H1 (cell line): ENCODE measurements at regions not wholly inside any gene's neighbourhood (a gene's known extent, or its start where the extent isn't known, plus 50 kb on each side); places are given as distances from the start of the nearest gene placed in this dataset.
"Not testable (repeated sequence)": the region's sequence is repeated elsewhere in the genome, so short reads cannot be mapped to it uniquely, and the experiment has no call there.

Source experiments
- CTCF ChIA-PET: fragments of 300-600 bp; sonication (Branson Sonifier 250); formaldehyde crosslinking; loops from one replicate; lab custom pipeline; 2021; ENCODE audit not compliant: partially characterized antibody; lab: Charles Lee
- POLR2A ChIA-PET: fragments of 300-600 bp; sonication (Branson Sonifier 250); formaldehyde crosslinking; loops from one replicate; lab custom pipeline; 2021; ENCODE audit warnings: inconsistent platforms; ENCODE audit not compliant: partially characterized antibody; lab: Charles Lee
- DNase-seq, 2 experiments: peaks; one replicate each; pipeline versions ENCODE4 v3.0.0 to v3.0.0-alpha.2; 2010 to 2022; ENCODE audit warnings: low spot score in 2 of 2, low read depth in 1 of 2, mixed read lengths in 1 of 2
- FAIRE-seq: peaks from 2 replicates; lab custom pipeline; 2011; peaks lifted over from hg19 to GRCh38; lab: Jason Lieb, UNC
- H2AFZ ChIP-seq: 2 replicates; pipeline ENCODE4 v1.8.1; 2012; ENCODE audit warnings: low read length, inconsistent platforms
- H2AK5ac ChIP-seq: 2 replicates; pipeline ENCODE4 v1.6.1; 2013; ENCODE audit warnings: low read depth, low read length
- H2BK120ac ChIP-seq: replicated peaks from 2 replicates; pipeline ENCODE3; 2013; ENCODE audit warnings: low read depth, low read length, inconsistent platforms
- H2BK12ac ChIP-seq: 2 replicates; pipeline ENCODE4 v1.6.1; 2013; ENCODE audit warnings: low read depth, low read length
- H2BK15ac ChIP-seq: 2 replicates; pipeline ENCODE4 v1.6.1; 2013; ENCODE audit warnings: low read length
- H2BK20ac ChIP-seq: 2 replicates; pipeline ENCODE4 v1.6.1; 2013; ENCODE audit warnings: low read length
- H2BK5ac ChIP-seq: 2 replicates; pipeline ENCODE4 v1.6.1; 2013; ENCODE audit warnings: low read depth, low read length
- H3K14ac ChIP-seq: 2 replicates; pipeline ENCODE4 v1.6.1; 2013; ENCODE audit warnings: inconsistent platforms; ENCODE audit not compliant: insufficient read length
- H3K18ac ChIP-seq: 2 replicates; pipeline ENCODE4 v1.6.1; 2013; ENCODE audit warnings: low read length; ENCODE audit errors: extremely low read depth
- H3K23ac ChIP-seq: 2 replicates; pipeline ENCODE4 v1.6.1; 2013; ENCODE audit warnings: inconsistent platforms; ENCODE audit not compliant: insufficient read length
- H3K23me2 ChIP-seq: 2 replicates; pipeline ENCODE4 v1.6.1; 2013; ENCODE audit warnings: low read depth, low read length
- H3K27ac ChIP-seq: 2 replicates; pipeline ENCODE4 v1.6.1; 2011; ENCODE audit warnings: low read depth, low read length, inconsistent platforms
- H3K27me3 ChIP-seq, 4 experiments: replicated peaks in 1 of 4; 1 replicate in 1 of 4; 2 replicates in 3 of 4; pipeline versions ENCODE4 v1.6.1 to v1.8.1; 2011 to 2013; ENCODE audit warnings: low read length in 3 of 4, mild to moderate bottlenecking in 3 of 4, inconsistent platforms in 2 of 4, mixed read lengths in 2 of 4, moderate library complexity in 1 of 4; ENCODE audit not compliant: control insufficient read depth in 3 of 4, insufficient read depth in 3 of 4; ENCODE audit errors: extremely low read depth in 1 of 4
- H3K36me3 ChIP-seq, 4 experiments: 2 replicates each; pipeline versions ENCODE4 v1.6.1 to v1.8.1; 2011 to 2013; ENCODE audit warnings: mild to moderate bottlenecking in 4 of 4, low read length in 3 of 4, moderate library complexity in 2 of 4, control low read depth in 1 of 4, inconsistent platforms in 1 of 4; ENCODE audit not compliant: insufficient read depth in 4 of 4, control insufficient read depth in 2 of 4
- H3K4ac ChIP-seq: replicated peaks from 2 replicates; pipeline ENCODE3; 2013; ENCODE audit warnings: low read length, low read depth, mixed read lengths, inconsistent platforms; ENCODE audit not compliant: insufficient read length
- H3K4me1 ChIP-seq, 4 experiments: replicated peaks in 1 of 4; 1 replicate in 1 of 4; 2 replicates in 3 of 4; pipeline versions ENCODE4 v1.6.1 to v1.8.1; 2011 to 2013; ENCODE audit warnings: low read length in 3 of 4, inconsistent platforms in 2 of 4, mixed read lengths in 1 of 4; ENCODE audit not compliant: insufficient read depth in 4 of 4, control insufficient read depth in 3 of 4
- H3K4me2 ChIP-seq, 2 experiments: 2 replicates each; pipeline versions ENCODE4 v1.6.1 to v1.8.1; 2011 to 2013; ENCODE audit warnings: low read depth in 2 of 2, low read length in 2 of 2, control low read depth in 1 of 2, inconsistent platforms in 1 of 2, mild to moderate bottlenecking in 1 of 2; ENCODE audit not compliant: insufficient read depth in 1 of 2
- H3K4me3 ChIP-seq, 4 experiments: fragments of 200-600, 300-600 bp in 1 of 4; sonication (generic), shearing (Covaris generic), sonication (Bioruptor Twin) in 1 of 4; 2 replicates each; pipeline versions ENCODE4 v1.5.1 to v1.8.1; 2011 to 2016; ENCODE audit warnings: low read length in 4 of 4, low read depth in 3 of 4, control low read depth in 2 of 4, inconsistent platforms in 2 of 4, mild to moderate bottlenecking in 2 of 4, mixed read lengths in 1 of 4, moderate library complexity in 1 of 4; ENCODE audit not compliant: insufficient read depth in 2 of 4; ENCODE audit errors: extremely low read depth in 1 of 4
- H3K56ac ChIP-seq: replicated peaks from 2 replicates; pipeline ENCODE3; 2013; ENCODE audit warnings: low read depth, mild to moderate bottlenecking, mixed read lengths, low read length, inconsistent platforms; ENCODE audit not compliant: insufficient read length
- H3K79me1 ChIP-seq: 2 replicates; pipeline ENCODE4 v1.6.1; 2013; ENCODE audit warnings: low read depth, low read length, control low read depth
- H3K79me2 ChIP-seq, 2 experiments: 2 replicates each; pipeline versions ENCODE4 v1.6.1 to v1.8.1; 2012 to 2013; ENCODE audit warnings: low read length in 2 of 2, mild to moderate bottlenecking in 2 of 2, inconsistent platforms in 1 of 2; ENCODE audit not compliant: insufficient read depth in 2 of 2, control insufficient read depth in 1 of 2
- H3K9ac ChIP-seq, 4 experiments: replicated peaks in 1 of 4; 1 replicate in 1 of 4; 2 replicates in 3 of 4; pipeline versions ENCODE4 v1.6.1 to v1.8.1; 2011 to 2013; ENCODE audit warnings: low read depth in 3 of 4, low read length in 3 of 4, control low read depth in 2 of 4, mild to moderate bottlenecking in 2 of 4, moderate library complexity in 2 of 4, inconsistent platforms in 1 of 4; ENCODE audit errors: extremely low read depth in 1 of 4
- H3K9me3 ChIP-seq, 2 experiments: 2 replicates each; pipeline versions ENCODE4 v1.6.1 to v1.8.1; 2012 to 2013; ENCODE audit warnings: mild to moderate bottlenecking in 2 of 2, moderate library complexity in 2 of 2, control low read depth in 1 of 2, inconsistent platforms in 1 of 2, low read depth in 1 of 2, low read length in 1 of 2, mixed read lengths in 1 of 2; ENCODE audit not compliant: insufficient read depth in 2 of 2
- H4K20me1 ChIP-seq, 2 experiments: replicated peaks in 1 of 2; 2 replicates each; pipeline versions ENCODE3 to v1.8.1; 2011 to 2013; ENCODE audit warnings: inconsistent platforms in 2 of 2, low read length in 2 of 2, mild to moderate bottlenecking in 1 of 2; ENCODE audit not compliant: insufficient read depth in 2 of 2, control insufficient read depth in 1 of 2
- H4K5ac ChIP-seq: 2 replicates; pipeline ENCODE4 v1.6.1; 2013; ENCODE audit warnings: low read length, low read depth, mixed read lengths, inconsistent platforms; ENCODE audit not compliant: insufficient read length
- H4K8ac ChIP-seq: 2 replicates; pipeline ENCODE4 v1.8.0; 2013; ENCODE audit warnings: mild to moderate bottlenecking, moderate library complexity, low read length, inconsistent platforms; ENCODE audit not compliant: insufficient read depth; ENCODE audit errors: extremely low read depth
- H4K91ac ChIP-seq: replicated peaks from 2 replicates; pipeline ENCODE3; 2013; ENCODE audit warnings: low read length, mixed read lengths, inconsistent platforms; ENCODE audit not compliant: insufficient read length
- RAD21 ChIP-seq, 2 experiments: IDR thresholded peaks in 1 of 2; conservative IDR thresholded peaks in 1 of 2; 2 replicates each; pipeline ENCODE4 v1.6.1; 2011; ENCODE audit warnings: low read depth in 2 of 2, low read length in 2 of 2, improper control_type of control experiment in 1 of 2, inconsistent platforms in 1 of 2, mild to moderate bottlenecking in 1 of 2, moderate library complexity in 1 of 2
- WGBS, 2 experiments: shearing (Covaris generic) in 1 of 2; methylation state at CpG; one replicate each; pipeline versions ENCODE4 v1.1.6 to v1.1.7; 2013 to 2015; ENCODE audit warnings: low lambda C conversion rate in 2 of 2, mixed read lengths in 2 of 2, inconsistent platforms in 1 of 2, low coverage in 1 of 2, missing lambda C conversion rate in 1 of 2; ENCODE audit not compliant: insufficient replicate concordance in 2 of 2, insufficient coverage in 1 of 2, insufficient read length in 1 of 2; ENCODE audit errors: extremely low coverage in 1 of 2, missing lambda C conversion rate in 1 of 2; 5-methylcytosine and 5-hydroxymethylcytosine counted together

- H3K23me2 ChIP-seq, H3K56ac ChIP-seq, H3K4me1 ChIP-seq, CTCF ChIA-PET, H3K27me3 ChIP-seq, H3K9ac ChIP-seq, POLR2A ChIA-PET, H3K4me2 ChIP-seq, H3K79me2 ChIP-seq, H3K36me3 ChIP-seq, H4K91ac ChIP-seq, H3K14ac ChIP-seq, H4K8ac ChIP-seq, H3K4ac ChIP-seq, FAIRE-seq, H2BK12ac ChIP-seq, H2BK20ac ChIP-seq, H2BK5ac ChIP-seq, H3K18ac ChIP-seq, H3K27ac ChIP-seq, H2BK120ac ChIP-seq, H3K9me3 ChIP-seq, H3K4me3 ChIP-seq, H2AK5ac ChIP-seq, H2BK15ac ChIP-seq, H3K23ac ChIP-seq, H4K5ac ChIP-seq, H2AFZ ChIP-seq, DNase-seq, H3K79me1 ChIP-seq, H4K20me1 ChIP-seq: not testable (repeated sequence)
- 94% methylated on average over 6 of the region's 6 CpGs; no CpG with 5 or more reads in 1 of the 2 experiments for WGBS, 2 experiments
- TF ChIP-seq RAD21 (IDR thresholded peaks at IDR 0.05 in 1 of 2, conservative IDR thresholded peaks at IDR 0.05 in 1 of 2; ENCODE audit: low read depth in 2 of 2, low read length in 2 of 2): peak; percentile 11 to 20; a peak in 3 of 4 replicates
Observed at GRCh38 chr13:88852293-88852692, 1181.1 kb downstream of the SLITRK5 start.
